ENCODE measurements at regions not wholly inside any gene's neighbourhood (a gene's known extent, or its start where the extent isn't known, plus 50 kb on each side); places are given as distances from the start of the nearest gene placed in this dataset.

GRCh38 chr18:24656050-24656449 lies 195.6 kb downstream of the HRH4 start:
- Histone ChIP-seq H3K36me3 (ENCODE audit: control insufficient read depth in 4 of 4, insufficient read depth in 3 of 4, low read depth in 1 of 4, low read length in 3 of 4) (no peaks in the 10 kb centered on the region), H3K4me1 (ENCODE audit: control insufficient read depth in 4 of 4, insufficient read depth in 4 of 4, low read length in 3 of 4) (no peaks in the 10 kb centered on the region), H3K27ac (ENCODE audit: low read depth in 1 of 2, low read length in 2 of 2) (no peak overlapping the region), H3K9ac (ENCODE audit: low read depth in 1 of 2, low read length in 2 of 2) (no peak overlapping the region), H3K4me3 (ENCODE audit: low read depth in 1 of 3, low read length in 3 of 3) (no peak overlapping the region), H3K27me3 (ENCODE audit: control insufficient read depth in 4 of 4, insufficient read depth in 4 of 4, low read length in 3 of 4) (peaks cover 0 to 5% (median 0%) of the 10 kb centered on the region in 4 donors), H3K9me3 (ENCODE audit: control insufficient read depth in 4 of 4, low read length in 3 of 4) (no peaks in the 10 kb centered on the region)
- WGBS: 54% methylated on average over 4 of the region's 4 CpGs
- TF ChIP-seq FOXA2 (IDR thresholded peaks at IDR 0.05) (no peak), HNF4A (conservative IDR thresholded peaks at IDR 0.05) (no peak), SP1 (IDR thresholded peaks at IDR 0.05) (no peak)
- TF ChIP-seq, protein P1, sequence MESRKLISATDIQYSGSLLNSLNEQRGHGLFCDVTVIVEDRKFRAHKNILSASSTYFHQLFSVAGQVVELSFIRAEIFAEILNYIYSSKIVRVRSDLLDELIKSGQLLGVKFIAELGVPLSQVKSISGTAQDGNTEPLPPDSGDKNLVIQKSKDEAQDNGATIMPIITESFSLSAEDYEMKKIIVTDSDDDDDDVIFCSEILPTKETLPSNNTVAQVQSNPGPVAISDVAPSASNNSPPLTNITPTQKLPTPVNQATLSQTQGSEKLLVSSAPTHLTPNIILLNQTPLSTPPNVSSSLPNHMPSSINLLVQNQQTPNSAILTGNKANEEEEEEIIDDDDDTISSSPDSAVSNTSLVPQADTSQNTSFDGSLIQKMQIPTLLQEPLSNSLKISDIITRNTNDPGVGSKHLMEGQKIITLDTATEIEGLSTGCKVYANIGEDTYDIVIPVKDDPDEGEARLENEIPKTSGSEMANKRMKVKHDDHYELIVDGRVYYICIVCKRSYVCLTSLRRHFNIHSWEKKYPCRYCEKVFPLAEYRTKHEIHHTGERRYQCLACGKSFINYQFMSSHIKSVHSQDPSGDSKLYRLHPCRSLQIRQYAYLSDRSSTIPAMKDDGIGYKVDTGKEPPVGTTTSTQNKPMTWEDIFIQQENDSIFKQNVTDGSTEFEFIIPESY (IDR thresholded peaks at IDR 0.05): no peak
- no peak for DNase-seq (ENCODE audit: low spot score)

- TF ChIP-seq TAF1 (conservative IDR thresholded peaks at IDR 0.05) (no peak), YY1 (IDR thresholded peaks at IDR 0.05) (no peak), JUND (IDR thresholded peaks at IDR 0.05) (no peak), HNF4G (IDR thresholded peaks at IDR 0.05) (no peak), GABPA (IDR thresholded peaks at IDR 0.05 in 1 of 2, conservative IDR thresholded peaks at IDR 0.05 in 1 of 2) (no peak), EGR1 (IDR thresholded peaks at IDR 0.05; ENCODE audit: low read depth in 2 of 2) (no peak), RXRA (IDR thresholded peaks at IDR 0.05) (no peak), NR2F2 (IDR thresholded peaks at IDR 0.05) (no peak), FOXA2 (IDR thresholded peaks at IDR 0.05) (no peak), SP1 (IDR thresholded peaks at IDR 0.05) (no peak), RAD21 (IDR thresholded peaks at IDR 0.05) (no peak), FOXA1 (IDR thresholded peaks at IDR 0.05) (no peak), ATF3 (IDR thresholded peaks at IDR 0.05) (no peak), HNF4A (conservative IDR thresholded peaks at IDR 0.05) (no peak)
- TF ChIP-seq, protein P2, sequence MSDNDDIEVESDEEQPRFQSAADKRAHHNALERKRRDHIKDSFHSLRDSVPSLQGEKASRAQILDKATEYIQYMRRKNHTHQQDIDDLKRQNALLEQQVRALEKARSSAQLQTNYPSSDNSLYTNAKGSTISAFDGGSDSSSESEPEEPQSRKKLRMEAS (IDR thresholded peaks at IDR 0.05): no peak
- TF ChIP-seq, protein P1 (IDR thresholded peaks at IDR 0.05): no peak
- TF ChIP-seq, protein P3, sequence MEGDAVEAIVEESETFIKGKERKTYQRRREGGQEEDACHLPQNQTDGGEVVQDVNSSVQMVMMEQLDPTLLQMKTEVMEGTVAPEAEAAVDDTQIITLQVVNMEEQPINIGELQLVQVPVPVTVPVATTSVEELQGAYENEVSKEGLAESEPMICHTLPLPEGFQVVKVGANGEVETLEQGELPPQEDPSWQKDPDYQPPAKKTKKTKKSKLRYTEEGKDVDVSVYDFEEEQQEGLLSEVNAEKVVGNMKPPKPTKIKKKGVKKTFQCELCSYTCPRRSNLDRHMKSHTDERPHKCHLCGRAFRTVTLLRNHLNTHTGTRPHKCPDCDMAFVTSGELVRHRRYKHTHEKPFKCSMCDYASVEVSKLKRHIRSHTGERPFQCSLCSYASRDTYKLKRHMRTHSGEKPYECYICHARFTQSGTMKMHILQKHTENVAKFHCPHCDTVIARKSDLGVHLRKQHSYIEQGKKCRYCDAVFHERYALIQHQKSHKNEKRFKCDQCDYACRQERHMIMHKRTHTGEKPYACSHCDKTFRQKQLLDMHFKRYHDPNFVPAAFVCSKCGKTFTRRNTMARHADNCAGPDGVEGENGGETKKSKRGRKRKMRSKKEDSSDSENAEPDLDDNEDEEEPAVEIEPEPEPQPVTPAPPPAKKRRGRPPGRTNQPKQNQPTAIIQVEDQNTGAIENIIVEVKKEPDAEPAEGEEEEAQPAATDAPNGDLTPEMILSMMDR (IDR thresholded peaks at IDR 0.05; ENCODE audit: low read depth, low read length, missing input control): no peak
- TF ChIP-seq, protein P4, sequence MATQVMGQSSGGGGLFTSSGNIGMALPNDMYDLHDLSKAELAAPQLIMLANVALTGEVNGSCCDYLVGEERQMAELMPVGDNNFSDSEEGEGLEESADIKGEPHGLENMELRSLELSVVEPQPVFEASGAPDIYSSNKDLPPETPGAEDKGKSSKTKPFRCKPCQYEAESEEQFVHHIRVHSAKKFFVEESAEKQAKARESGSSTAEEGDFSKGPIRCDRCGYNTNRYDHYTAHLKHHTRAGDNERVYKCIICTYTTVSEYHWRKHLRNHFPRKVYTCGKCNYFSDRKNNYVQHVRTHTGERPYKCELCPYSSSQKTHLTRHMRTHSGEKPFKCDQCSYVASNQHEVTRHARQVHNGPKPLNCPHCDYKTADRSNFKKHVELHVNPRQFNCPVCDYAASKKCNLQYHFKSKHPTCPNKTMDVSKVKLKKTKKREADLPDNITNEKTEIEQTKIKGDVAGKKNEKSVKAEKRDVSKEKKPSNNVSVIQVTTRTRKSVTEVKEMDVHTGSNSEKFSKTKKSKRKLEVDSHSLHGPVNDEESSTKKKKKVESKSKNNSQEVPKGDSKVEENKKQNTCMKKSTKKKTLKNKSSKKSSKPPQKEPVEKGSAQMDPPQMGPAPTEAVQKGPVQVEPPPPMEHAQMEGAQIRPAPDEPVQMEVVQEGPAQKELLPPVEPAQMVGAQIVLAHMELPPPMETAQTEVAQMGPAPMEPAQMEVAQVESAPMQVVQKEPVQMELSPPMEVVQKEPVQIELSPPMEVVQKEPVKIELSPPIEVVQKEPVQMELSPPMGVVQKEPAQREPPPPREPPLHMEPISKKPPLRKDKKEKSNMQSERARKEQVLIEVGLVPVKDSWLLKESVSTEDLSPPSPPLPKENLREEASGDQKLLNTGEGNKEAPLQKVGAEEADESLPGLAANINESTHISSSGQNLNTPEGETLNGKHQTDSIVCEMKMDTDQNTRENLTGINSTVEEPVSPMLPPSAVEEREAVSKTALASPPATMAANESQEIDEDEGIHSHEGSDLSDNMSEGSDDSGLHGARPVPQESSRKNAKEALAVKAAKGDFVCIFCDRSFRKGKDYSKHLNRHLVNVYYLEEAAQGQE (IDR thresholded peaks at IDR 0.05): no peak
- no peak for DNase-seq (ENCODE audit: low spot score)
- WGBS: 76% methylated on average over 7 of the region's 7 CpGs
- no peaks in the 10 kb centered on the region for H3K36me3 ChIP-seq (ENCODE audit: control insufficient read depth in 4 of 4, insufficient read depth in 3 of 4, low read depth in 1 of 4, low read length in 3 of 4)
- H3K9me3 ChIP-seq (ENCODE audit: control insufficient read depth in 4 of 4, low read length in 3 of 4): no peaks in the 10 kb centered on the region
- peaks cover 0 to 5% (median 0%) of the 10 kb centered on the region in 4 donors for H3K27me3 ChIP-seq (ENCODE audit: control insufficient read depth in 4 of 4, insufficient read depth in 4 of 4, low read length in 3 of 4)
- no peaks in the 10 kb centered on the region for H3K4me1 ChIP-seq (ENCODE audit: control insufficient read depth in 4 of 4, insufficient read depth in 4 of 4, low read length in 3 of 4)
- H3K4me3 ChIP-seq (ENCODE audit: low read depth in 1 of 3, low read length in 3 of 3): no peak overlapping the region
- no peak overlapping the region for H3K27ac ChIP-seq (ENCODE audit: low read depth in 1 of 2, low read length in 2 of 2)
- no peak overlapping the region for H3K9ac ChIP-seq (ENCODE audit: low read depth in 1 of 2, low read length in 2 of 2)
Observed at GRCh38 chr18:24656551-24657443, 196.4 kb downstream of the HRH4 start.

Measured in liver (tissue), 8 donors.